ENCODE measurements at regions not wholly inside any gene's neighbourhood (a gene's known extent, or its start where the extent isn't known, plus 50 kb on each side); places are given as distances from the start of the nearest gene placed in this dataset.
A peak's percentile ranks its signal among the peaks of the same experiment; 100 is the strongest.

DNA sequence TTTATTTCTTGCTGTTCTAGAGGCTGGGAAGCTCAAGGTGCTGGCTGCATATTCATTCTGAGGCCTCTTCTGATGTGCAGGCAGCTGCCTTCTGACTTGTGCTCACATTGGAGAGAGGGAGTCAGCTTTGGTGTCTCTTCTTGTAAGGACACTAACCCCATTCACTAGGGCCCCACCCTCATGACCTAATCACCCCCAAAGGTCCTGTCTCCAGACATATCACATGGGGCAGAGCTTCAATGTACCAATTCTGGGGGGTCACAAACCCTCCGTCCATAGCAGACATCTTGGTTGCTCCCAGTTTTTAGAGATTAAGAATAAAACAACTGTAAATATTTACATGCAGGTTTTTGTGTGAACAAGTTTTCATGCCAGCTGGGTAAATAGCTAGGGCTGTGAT, 109.1 kb downstream of the RTP5 start:
- Histone ChIP-seq H3K4me1 (ENCODE audit: control insufficient read depth in 1 of 2, extremely low read depth in 1 of 2, insufficient read depth in 2 of 2, low read length in 2 of 2) (no peaks in the 10 kb centered on the region), H3K27me3 (replicated peaks in 1 of 2; ENCODE audit: control insufficient read depth in 2 of 2, extremely low read depth in 1 of 2, insufficient read depth in 2 of 2, low read length in 1 of 2) (no peaks in the 10 kb centered on the region), H3K36me3 (ENCODE audit: control insufficient read depth in 2 of 2, extremely low read depth in 1 of 2, insufficient read depth in 1 of 2, low read length in 1 of 2) (peaks cover 6 to 9% of the 10 kb centered on the region in 2 donors), H3K27ac (ENCODE audit: low read length) (no peak overlapping the region), H3K9me3 (no peaks in the 10 kb centered on the region), H3K4me3 (ENCODE audit: control insufficient read depth in 1 of 2, extremely low read depth in 1 of 2, low read length in 1 of 2) (no peak overlapping the region)
- WGBS (ENCODE audit: insufficient coverage): no CpG with 5 or more reads among the region's 1 CpG
- H3K4me3 Mint-ChIP-seq: no peak overlapping the region
- no peak for DNase-seq
- peaks cover 12% of the 10 kb centered on the region for H3K36me3 Mint-ChIP-seq
- CTCF ChIA-PET: no interaction called here
- ATAC-seq (replicated peaks in 1 of 4): no peak
- POLR2A ChIA-PET: interaction anchor here in 1 of 2 donors (1.0 kb wide), 1 partner anchor 12 kb away, joined by 3 read pairs; no protein-coding TSS in a partner anchor
- no peaks in the 10 kb centered on the region for H3K27me3 Mint-ChIP-seq
- H3K4me1 Mint-ChIP-seq: no peaks in the 10 kb centered on the region
- peaks cover 0 to 4% (median 0%) of the 10 kb centered on the region in 3 donors for H3K9me3 Mint-ChIP-seq
- H3K27ac Mint-ChIP-seq: no peak overlapping the region

DNA sequence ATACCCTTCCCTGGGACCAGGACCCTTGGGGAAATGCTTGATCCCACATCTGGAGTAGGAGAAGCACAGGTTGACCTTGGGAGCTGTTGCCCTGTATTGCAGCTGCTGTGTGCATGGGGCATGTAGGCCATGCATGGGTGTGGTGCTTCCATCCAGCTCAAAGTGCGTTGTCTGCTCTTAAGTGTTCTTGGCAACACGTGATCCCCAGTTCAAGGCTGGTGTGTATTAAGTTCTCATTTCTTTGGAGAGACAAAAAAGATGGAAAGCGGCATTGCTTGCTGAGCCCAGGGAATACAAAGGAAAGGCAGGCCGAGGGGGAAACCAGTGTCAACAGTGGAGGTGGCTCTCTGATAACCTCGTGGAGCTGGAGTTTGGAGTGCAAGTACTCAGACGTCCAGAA, 110.7 kb downstream of the RTP5 start:
- Mint-ChIP-seq H3K36me3 (peaks cover 12% of the 10 kb centered on the region), H3K4me1 (peaks cover 8 to 12% (median 12%) of the 10 kb centered on the region in 3 donors), H3K9me3 (peaks cover 0 to 4% (median 0%) of the 10 kb centered on the region in 3 donors), H3K27ac (no peak overlapping the region), H3K4me3 (no peak overlapping the region), H3K27me3 (no peaks in the 10 kb centered on the region)
- Histone ChIP-seq H3K27ac (ENCODE audit: low read length) (no peak overlapping the region), H3K9me3 (no peaks in the 10 kb centered on the region), H3K4me1 (ENCODE audit: control insufficient read depth in 1 of 2, extremely low read depth in 1 of 2, insufficient read depth in 2 of 2, low read length in 2 of 2) (peaks cover 0 to 8% of the 10 kb centered on the region in 2 experiments), H3K27me3 (replicated peaks in 1 of 2; ENCODE audit: control insufficient read depth in 2 of 2, extremely low read depth in 1 of 2, insufficient read depth in 2 of 2, low read length in 1 of 2) (no peaks in the 10 kb centered on the region), H3K4me3 (ENCODE audit: control insufficient read depth in 1 of 2, extremely low read depth in 1 of 2, low read length in 1 of 2) (no peak overlapping the region), H3K36me3 (ENCODE audit: control insufficient read depth in 2 of 2, extremely low read depth in 1 of 2, insufficient read depth in 1 of 2, low read length in 1 of 2) (peaks cover 0 to 9% of the 10 kb centered on the region in 2 donors)
- CTCF ChIA-PET: no interaction called here
- POLR2A ChIA-PET: no interaction called here
- WGBS (ENCODE audit: insufficient coverage): 98% methylated on average over 4 of the region's 6 CpGs
- DNase-seq (no peak), ATAC-seq (replicated peaks in 1 of 4) (no peak)

DNA sequence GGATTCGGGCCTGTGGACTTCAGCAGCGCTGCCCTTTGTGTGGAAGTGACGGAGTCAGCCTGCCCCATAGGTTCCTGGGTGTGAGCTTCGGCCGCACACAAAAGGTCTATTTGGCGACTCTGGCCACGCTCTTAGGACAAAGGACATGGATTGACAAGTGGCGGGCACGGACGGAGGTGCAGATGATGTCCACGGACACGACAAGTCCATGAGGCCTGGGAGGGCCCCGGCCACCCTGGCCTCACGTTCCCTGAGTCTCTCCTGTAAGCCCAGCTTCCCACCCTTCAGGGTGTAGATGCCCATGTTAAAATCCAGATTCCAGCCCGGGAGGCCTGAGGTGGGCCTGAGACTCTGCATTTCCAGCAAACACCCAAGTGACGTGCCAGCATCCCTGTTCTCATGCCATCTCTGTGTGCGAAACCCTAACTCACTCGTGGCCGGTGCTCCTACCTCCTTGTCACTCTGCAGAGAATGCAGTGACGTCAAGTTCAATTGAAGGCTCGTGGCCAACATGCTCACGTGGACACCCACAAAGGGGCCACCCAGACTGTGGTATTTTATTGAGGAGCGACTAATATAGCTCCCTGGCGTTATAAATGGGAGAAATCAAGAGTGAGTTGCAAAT, 111.7 kb downstream of the RTP5 start:
- CTCF ChIA-PET: no interaction called here
- Histone ChIP-seq H3K36me3 (ENCODE audit: control insufficient read depth in 2 of 2, extremely low read depth in 1 of 2, insufficient read depth in 1 of 2, low read length in 1 of 2) (peaks cover 0 to 7% of the 10 kb centered on the region in 2 donors), H3K4me1 (ENCODE audit: control insufficient read depth in 1 of 2, extremely low read depth in 1 of 2, insufficient read depth in 2 of 2, low read length in 2 of 2) (peaks cover 0 to 18% of the 10 kb centered on the region in 2 experiments), H3K9me3 (no peaks in the 10 kb centered on the region), H3K4me3 (ENCODE audit: control insufficient read depth in 1 of 2, extremely low read depth in 1 of 2, low read length in 1 of 2) (no peak overlapping the region), H3K27me3 (replicated peaks in 1 of 2; ENCODE audit: control insufficient read depth in 2 of 2, extremely low read depth in 1 of 2, insufficient read depth in 2 of 2, low read length in 1 of 2) (no peaks in the 10 kb centered on the region), H3K27ac (ENCODE audit: low read length) (no peak overlapping the region)
- POLR2A ChIA-PET: no interaction called here
- Mint-ChIP-seq H3K4me3 (no peak overlapping the region), H3K27me3 (no peaks in the 10 kb centered on the region), H3K4me1 (peaks cover 14 to 22% (median 19%) of the 10 kb centered on the region in 3 donors), H3K27ac (no peak overlapping the region), H3K36me3 (peaks cover 11% of the 10 kb centered on the region), H3K9me3 (peaks cover 0 to 4% (median 0%) of the 10 kb centered on the region in 3 donors)
- ATAC-seq (replicated peaks in 1 of 4): no peak
- WGBS (ENCODE audit: insufficient coverage): 92% methylated on average over 24 of the region's 24 CpGs
- no peak for DNase-seq

DNA sequence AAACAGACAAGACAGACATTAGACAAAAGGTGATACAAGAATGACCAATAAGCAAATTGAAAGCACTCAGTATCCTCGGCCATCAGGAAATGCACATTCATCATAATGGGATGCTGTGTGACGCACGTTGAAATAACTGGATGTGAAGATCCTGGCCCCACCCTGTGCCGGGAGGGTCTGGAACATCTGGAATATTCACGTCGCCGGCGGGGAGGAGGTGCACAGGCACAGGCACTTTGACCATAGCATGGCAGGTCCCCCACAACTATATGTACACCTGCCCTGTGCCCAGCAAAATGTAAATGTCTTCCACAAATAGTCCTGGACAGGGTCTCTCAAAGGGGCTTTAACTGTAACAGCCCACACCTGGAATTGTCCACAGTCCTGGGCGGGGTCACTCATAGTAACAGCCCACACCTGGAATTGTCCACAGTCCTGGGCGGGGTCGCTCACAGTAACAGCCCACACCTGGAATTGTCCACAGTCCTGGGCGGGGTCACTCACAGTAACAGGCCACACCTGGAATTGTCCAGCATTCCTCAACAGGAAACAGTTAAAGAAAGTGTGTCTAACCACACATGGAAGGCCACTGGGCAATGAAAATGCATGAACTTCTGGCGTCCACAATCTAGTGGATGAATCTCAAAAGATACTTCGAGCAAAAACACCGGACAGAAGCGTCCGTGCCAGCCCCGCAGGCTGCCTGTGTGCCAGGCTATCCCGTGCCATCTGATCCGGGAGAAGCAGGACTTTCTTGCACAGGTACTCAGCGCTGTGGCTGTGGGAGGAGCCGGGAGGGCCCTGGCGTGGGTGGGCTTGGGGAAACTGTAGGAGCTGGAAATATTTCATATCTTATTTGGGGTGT, 113.4 kb downstream of the RTP5 start:
- ChIA-PET CTCF (no interaction called here), POLR2A (no interaction called here)
- Histone ChIP-seq H3K36me3 (ENCODE audit: control insufficient read depth in 2 of 2, extremely low read depth in 1 of 2, insufficient read depth in 1 of 2, low read length in 1 of 2) (peaks cover 0 to 7% of the 10 kb centered on the region in 2 donors), H3K27me3 (replicated peaks in 1 of 2; ENCODE audit: control insufficient read depth in 2 of 2, extremely low read depth in 1 of 2, insufficient read depth in 2 of 2, low read length in 1 of 2) (no peaks in the 10 kb centered on the region), H3K27ac (ENCODE audit: low read length) (no peak overlapping the region), H3K9me3 (no peaks in the 10 kb centered on the region), H3K4me1 (ENCODE audit: control insufficient read depth in 1 of 2, extremely low read depth in 1 of 2, insufficient read depth in 2 of 2, low read length in 2 of 2) (peaks cover 0 to 19% of the 10 kb centered on the region in 2 experiments), H3K4me3 (ENCODE audit: control insufficient read depth in 1 of 2, extremely low read depth in 1 of 2, low read length in 1 of 2) (no peak overlapping the region)
- Mint-ChIP-seq H3K9me3 (peaks cover 0 to 4% (median 0%) of the 10 kb centered on the region in 3 donors), H3K4me3 (no peak overlapping the region), H3K27ac (no peak overlapping the region), H3K36me3 (peaks cover 2% of the 10 kb centered on the region), H3K27me3 (no peaks in the 10 kb centered on the region), H3K4me1 (peaks cover 14 to 27% (median 23%) of the 10 kb centered on the region in 3 donors)
- 89% methylated on average over 21 of the region's 23 CpGs for WGBS (ENCODE audit: insufficient coverage)
- ATAC-seq (replicated peaks in 1 of 4): no peak
- no peak for DNase-seq

DNA sequence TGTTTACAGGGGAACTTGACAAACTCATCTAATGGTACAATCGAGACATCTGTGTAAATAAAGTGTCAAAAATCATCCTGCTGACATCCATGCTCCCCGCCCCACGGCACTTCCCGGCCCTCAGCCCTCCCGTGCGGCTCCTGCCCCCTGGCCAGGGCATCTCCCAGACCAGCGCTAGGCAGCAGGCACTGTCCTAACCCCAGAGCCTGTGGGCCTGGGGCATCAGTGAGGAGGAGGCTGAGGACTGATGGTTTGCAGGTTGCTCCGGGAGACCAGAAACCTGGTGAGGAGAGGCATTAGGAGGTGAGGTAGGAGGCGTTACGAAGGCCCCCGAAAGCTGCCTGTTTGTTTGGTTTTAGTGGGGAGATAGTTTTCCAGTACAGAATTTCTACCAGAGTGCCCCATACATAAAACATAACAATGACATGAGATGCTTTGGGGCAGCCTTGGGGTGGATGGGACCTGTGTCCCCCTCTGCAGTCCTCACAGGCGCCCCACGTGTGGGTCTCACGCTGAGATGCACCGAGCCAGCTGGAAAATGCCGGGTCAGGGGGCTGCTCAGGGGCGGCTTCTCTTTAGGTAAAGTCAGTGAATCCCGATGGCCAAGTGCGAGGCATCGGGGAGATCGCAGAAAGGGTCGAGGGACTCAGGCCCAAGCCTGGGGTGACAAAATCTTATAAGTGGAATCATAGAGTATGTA, 114.2 kb downstream of the RTP5 start:
- POLR2A ChIA-PET: no interaction called here

DNA sequence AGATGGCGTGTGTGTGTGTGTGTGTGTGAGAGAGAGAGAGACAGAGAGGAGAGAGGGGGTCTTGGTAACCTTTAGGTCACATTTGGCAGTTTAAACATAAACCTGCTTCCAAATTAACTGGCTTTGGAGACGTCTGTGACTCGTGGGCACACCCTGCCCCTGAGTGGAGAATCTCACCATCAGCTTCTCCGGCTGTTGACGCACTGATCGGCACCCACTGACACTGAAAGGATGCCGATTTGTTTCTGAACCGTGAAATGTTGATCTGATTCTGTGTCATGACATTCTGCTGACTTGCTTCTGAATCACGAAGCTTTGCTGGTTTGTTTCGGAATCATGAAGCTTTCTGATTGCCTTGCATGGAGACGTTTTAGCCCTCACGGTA, 114.7 kb downstream of the RTP5 start:
- no peak overlapping the region for H3K4me3 Mint-ChIP-seq

More for the DNA sequence above, 114.2 kb downstream of the RTP5 start:
- no peak overlapping the region for H3K27ac ChIP-seq (ENCODE audit: low read length)
- no peaks in the 10 kb centered on the region for H3K27me3 ChIP-seq (replicated peaks in 1 of 2; ENCODE audit: control insufficient read depth in 2 of 2, extremely low read depth in 1 of 2, insufficient read depth in 2 of 2, low read length in 1 of 2)
- DNase-seq (no peak), ATAC-seq (replicated peaks in 1 of 4) (no peak)
- CTCF ChIA-PET: no interaction called here
- 93% methylated on average over 17 of the region's 22 CpGs for WGBS (ENCODE audit: insufficient coverage)
- Mint-ChIP-seq H3K27me3 (no peaks in the 10 kb centered on the region), H3K4me1 (peaks cover 14 to 27% (median 23%) of the 10 kb centered on the region in 3 donors), H3K9me3 (no peaks in the 10 kb centered on the region), H3K36me3 (no peaks in the 10 kb centered on the region), H3K4me3 (no peak overlapping the region), H3K27ac (peak overlapping the region in 1 of 2 donors; percentile 21)
- H3K4me3 ChIP-seq (ENCODE audit: control insufficient read depth in 1 of 2, extremely low read depth in 1 of 2, low read length in 1 of 2): no peak overlapping the region
- no peaks in the 10 kb centered on the region for H3K9me3 ChIP-seq
- peaks cover 0 to 3% of the 10 kb centered on the region in 2 donors for H3K36me3 ChIP-seq (ENCODE audit: control insufficient read depth in 2 of 2, extremely low read depth in 1 of 2, insufficient read depth in 1 of 2, low read length in 1 of 2)
- H3K4me1 ChIP-seq (ENCODE audit: control insufficient read depth in 1 of 2, extremely low read depth in 1 of 2, insufficient read depth in 2 of 2, low read length in 2 of 2): peaks cover 0 to 19% of the 10 kb centered on the region in 2 experiments

More for the DNA sequence above, 114.7 kb downstream of the RTP5 start:
- ChIA-PET POLR2A (no interaction called here), CTCF (interaction anchor here in 1 of 2 donors (0.7 kb wide), 1 partner anchor 140 kb away, joined by 3 read pairs; no protein-coding TSS in a partner anchor)
- Mint-ChIP-seq H3K27ac (peak overlapping the region in 1 of 2 donors; percentile 21), H3K4me1 (peaks cover 14 to 27% (median 23%) of the 10 kb centered on the region in 3 donors), H3K9me3 (no peaks in the 10 kb centered on the region), H3K27me3 (no peaks in the 10 kb centered on the region), H3K36me3 (no peaks in the 10 kb centered on the region)
- WGBS (ENCODE audit: insufficient coverage): 92% methylated on average over 10 of the region's 12 CpGs
- H3K4me3 ChIP-seq (ENCODE audit: control insufficient read depth in 1 of 2, extremely low read depth in 1 of 2, low read length in 1 of 2): no peak overlapping the region
- H3K9me3 ChIP-seq: no peaks in the 10 kb centered on the region
- ATAC-seq (replicated peaks in 1 of 4) (no peak), DNase-seq (peak in 1 of 35 experiments; percentile 9)
- peaks cover 0 to 3% of the 10 kb centered on the region in 2 experiments for H3K27me3 ChIP-seq (replicated peaks in 1 of 2; ENCODE audit: control insufficient read depth in 2 of 2, extremely low read depth in 1 of 2, insufficient read depth in 2 of 2, low read length in 1 of 2)
- H3K4me1 ChIP-seq (ENCODE audit: control insufficient read depth in 1 of 2, extremely low read depth in 1 of 2, insufficient read depth in 2 of 2, low read length in 2 of 2): peaks cover 0 to 19% of the 10 kb centered on the region in 2 experiments
- no peak overlapping the region for H3K27ac ChIP-seq (ENCODE audit: low read length)
- peaks cover 0 to 3% of the 10 kb centered on the region in 2 donors for H3K36me3 ChIP-seq (ENCODE audit: control insufficient read depth in 2 of 2, extremely low read depth in 1 of 2, insufficient read depth in 1 of 2, low read length in 1 of 2)
